ENCODE measurements at regions not wholly inside any gene's neighbourhood (a gene's known extent, or its start where the extent isn't known, plus 50 kb on each side); places are given as distances from the start of the nearest gene placed in this dataset.

GRCh38 chr5:7315118-7315517 lies 80.8 kb upstream of the ADCY2 start:
- no peaks in the 10 kb centered on the region for H3K9me3 ChIP-seq (ENCODE audit: insufficient read depth, low read length)
- no peaks in the 10 kb centered on the region for H3K4me1 ChIP-seq (ENCODE audit: insufficient read depth, insufficient read length)
- no peak for TF ChIP-seq ZNF274 (IDR thresholded peaks at IDR 0.05; ENCODE audit: low read depth, low read length)
- no peak for TF ChIP-seq YY1 (IDR thresholded peaks at IDR 0.05; ENCODE audit: insufficient read depth, insufficient read length)
- no peak overlapping the region for H3K9ac ChIP-seq (ENCODE audit: insufficient read length, low read depth)
- H3K4me3 ChIP-seq (ENCODE audit: insufficient read length, low read depth) = no peak overlapping the region
- no peaks in the 10 kb centered on the region for H3K36me3 ChIP-seq (ENCODE audit: insufficient read depth, insufficient read length, low read length)
- no peaks in the 10 kb centered on the region for H3K27me3 ChIP-seq (ENCODE audit: insufficient read depth, insufficient read length)
- DNase-seq (ENCODE audit: low read depth, low spot score) = no peak

GRCh38 chr5:7317751-7318150 lies 78.2 kb upstream of the ADCY2 start:
- Histone ChIP-seq H3K4me1 (ENCODE audit: insufficient read depth, insufficient read length) (no peaks in the 10 kb centered on the region), H3K27me3 (ENCODE audit: insufficient read depth, insufficient read length) (no peaks in the 10 kb centered on the region), H3K4me3 (ENCODE audit: insufficient read length, low read depth) (no peak overlapping the region), H3K36me3 (ENCODE audit: insufficient read depth, insufficient read length, low read length) (no peaks in the 10 kb centered on the region), H3K9ac (ENCODE audit: insufficient read length, low read depth) (no peak overlapping the region), H3K9me3 (ENCODE audit: insufficient read depth, low read length) (no peaks in the 10 kb centered on the region)
- no peak for DNase-seq (ENCODE audit: low read depth, low spot score)
- TF ChIP-seq SUZ12 (IDR thresholded peaks at IDR 0.05; ENCODE audit: extremely low read depth, insufficient read depth, insufficient read length) = no peak

- TF ChIP-seq SUZ12 (IDR thresholded peaks at IDR 0.05; ENCODE audit: extremely low read depth, insufficient read depth, insufficient read length) (no peak), ZNF274 (IDR thresholded peaks at IDR 0.05; ENCODE audit: low read depth, low read length) (no peak), YY1 (IDR thresholded peaks at IDR 0.05; ENCODE audit: insufficient read depth, insufficient read length) (no peak)
- no peak overlapping the region for H3K9ac ChIP-seq (ENCODE audit: insufficient read length, low read depth)
- no peaks in the 10 kb centered on the region for H3K36me3 ChIP-seq (ENCODE audit: insufficient read depth, insufficient read length, low read length)
- no peaks in the 10 kb centered on the region for H3K9me3 ChIP-seq (ENCODE audit: insufficient read depth, low read length)
- no peaks in the 10 kb centered on the region for H3K4me1 ChIP-seq (ENCODE audit: insufficient read depth, insufficient read length)
- no peak overlapping the region for H3K4me3 ChIP-seq (ENCODE audit: insufficient read length, low read depth)
- DNase-seq (ENCODE audit: low read depth, low spot score) = no peak
- no peaks in the 10 kb centered on the region for H3K27me3 ChIP-seq (ENCODE audit: insufficient read depth, insufficient read length)
Observed at GRCh38 chr5:7320701-7321301, 75.1 kb upstream of the ADCY2 start.

GRCh38 chr5:7321724-7322123 lies 74.2 kb upstream of the ADCY2 start:
- no peak for DNase-seq (ENCODE audit: low read depth, low spot score)
- TF ChIP-seq YY1 (IDR thresholded peaks at IDR 0.05; ENCODE audit: insufficient read depth, insufficient read length) (no peak), ZNF274 (IDR thresholded peaks at IDR 0.05; ENCODE audit: low read depth, low read length) (no peak), SUZ12 (IDR thresholded peaks at IDR 0.05; ENCODE audit: extremely low read depth, insufficient read depth, insufficient read length) (no peak)
- H3K36me3 ChIP-seq (ENCODE audit: insufficient read depth, insufficient read length, low read length) = no peaks in the 10 kb centered on the region
- no peaks in the 10 kb centered on the region for H3K9me3 ChIP-seq (ENCODE audit: insufficient read depth, low read length)
- H3K27me3 ChIP-seq (ENCODE audit: insufficient read depth, insufficient read length) = no peaks in the 10 kb centered on the region
- H3K4me1 ChIP-seq (ENCODE audit: insufficient read depth, insufficient read length) = no peaks in the 10 kb centered on the region
- no peak overlapping the region for H3K9ac ChIP-seq (ENCODE audit: insufficient read length, low read depth)
- no peak overlapping the region for H3K4me3 ChIP-seq (ENCODE audit: insufficient read length, low read depth)

- no peaks in the 10 kb centered on the region for H3K27me3 ChIP-seq (ENCODE audit: insufficient read depth, insufficient read length)
- no peaks in the 10 kb centered on the region for H3K36me3 ChIP-seq (ENCODE audit: insufficient read depth, insufficient read length, low read length)
- DNase-seq (ENCODE audit: low read depth, low spot score) = no peak
- no peak overlapping the region for H3K4me3 ChIP-seq (ENCODE audit: insufficient read length, low read depth)
- no peaks in the 10 kb centered on the region for H3K9me3 ChIP-seq (ENCODE audit: insufficient read depth, low read length)
- H3K9ac ChIP-seq (ENCODE audit: insufficient read length, low read depth) = no peak overlapping the region
- H3K4me1 ChIP-seq (ENCODE audit: insufficient read depth, insufficient read length) = no peaks in the 10 kb centered on the region
- TF ChIP-seq ZNF274 (IDR thresholded peaks at IDR 0.05; ENCODE audit: low read depth, low read length) (no peak), SUZ12 (IDR thresholded peaks at IDR 0.05; ENCODE audit: extremely low read depth, insufficient read depth, insufficient read length) (no peak), YY1 (IDR thresholded peaks at IDR 0.05; ENCODE audit: insufficient read depth, insufficient read length) (no peak)
Observed at GRCh38 chr5:7324919-7325318, 71.0 kb upstream of the ADCY2 start.

- H3K4me3 ChIP-seq (ENCODE audit: insufficient read length, low read depth) = no peak overlapping the region
- DNase-seq (ENCODE audit: low read depth, low spot score) = no peak
- no peak for TF ChIP-seq ZNF274 (IDR thresholded peaks at IDR 0.05; ENCODE audit: low read depth, low read length)
- no peak for TF ChIP-seq SUZ12 (IDR thresholded peaks at IDR 0.05; ENCODE audit: extremely low read depth, insufficient read depth, insufficient read length)
- TF ChIP-seq YY1 (IDR thresholded peaks at IDR 0.05; ENCODE audit: insufficient read depth, insufficient read length) = no peak
- no peaks in the 10 kb centered on the region for H3K27me3 ChIP-seq (ENCODE audit: insufficient read depth, insufficient read length)
- H3K9ac ChIP-seq (ENCODE audit: insufficient read length, low read depth) = no peak overlapping the region
- no peaks in the 10 kb centered on the region for H3K4me1 ChIP-seq (ENCODE audit: insufficient read depth, insufficient read length)
- no peaks in the 10 kb centered on the region for H3K36me3 ChIP-seq (ENCODE audit: insufficient read depth, insufficient read length, low read length)
- H3K9me3 ChIP-seq (ENCODE audit: insufficient read depth, low read length) = no peaks in the 10 kb centered on the region
Observed at GRCh38 chr5:7325975-7326913, 69.7 kb upstream of the ADCY2 start.

GRCh38 chr5:7329141-7329540 lies 66.8 kb upstream of the ADCY2 start:
- H3K9me3 ChIP-seq (ENCODE audit: insufficient read depth, low read length) = no peaks in the 10 kb centered on the region
- no peak overlapping the region for H3K9ac ChIP-seq (ENCODE audit: insufficient read length, low read depth)
- TF ChIP-seq YY1 (IDR thresholded peaks at IDR 0.05; ENCODE audit: insufficient read depth, insufficient read length) (no peak), SUZ12 (IDR thresholded peaks at IDR 0.05; ENCODE audit: extremely low read depth, insufficient read depth, insufficient read length) (no peak), ZNF274 (IDR thresholded peaks at IDR 0.05; ENCODE audit: low read depth, low read length) (no peak)
- no peaks in the 10 kb centered on the region for H3K27me3 ChIP-seq (ENCODE audit: insufficient read depth, insufficient read length)
- DNase-seq (ENCODE audit: low read depth, low spot score) = no peak
- H3K4me1 ChIP-seq (ENCODE audit: insufficient read depth, insufficient read length) = no peaks in the 10 kb centered on the region
- H3K4me3 ChIP-seq (ENCODE audit: insufficient read length, low read depth) = no peak overlapping the region
- no peaks in the 10 kb centered on the region for H3K36me3 ChIP-seq (ENCODE audit: insufficient read depth, insufficient read length, low read length)
